Body of pancreas (tissue), 4 donors: ENCODE measurements at regions not wholly inside any gene's neighbourhood (a gene's known extent, or its start where the extent isn't known, plus 50 kb on each side); places are given as distances from the start of the nearest gene placed in this dataset.
A peak's percentile ranks its signal among the peaks of the same experiment; 100 is the strongest.

Experiments
- ATAC-seq: fragments of 150-250 bp; one replicate; pipeline ENCODE4 v1.9.1; 2016
- DNase-seq, 4 donors: peaks; one replicate each; pipeline ENCODE4 v3.0.0-alpha.2; 2019
- H3K27ac ChIP-seq, 4 donors: fragments of 200-600 bp; sonication (generic); 1 replicate in 3 of 4; 2 replicates in 1 of 4; pipeline versions ENCODE4 v1.5.1 to v1.6.1; 2016 to 2019; ENCODE audit warnings: mild to moderate bottlenecking in 1 of 4, mixed read lengths in 1 of 4, moderate library complexity in 1 of 4
- H3K27me3 ChIP-seq, 2 donors: fragments of 200-600 bp; sonication (generic); one replicate each; pipeline ENCODE4 v1.6.0; 2016; ENCODE audit warnings: mild to moderate bottlenecking in 1 of 2
- H3K36me3 ChIP-seq, 2 donors: fragments of 200-600 bp; sonication (generic); replicated peaks in 1 of 2; 2 replicates each; pipeline ENCODE4 v1.5.1; 2016; ENCODE audit warnings: low read depth in 2 of 2; ENCODE audit not compliant: insufficient read depth in 1 of 2
- H3K4me1 ChIP-seq: fragments of 200-600 bp; sonication (generic); one replicate; pipeline ENCODE4 v1.6.0; 2016
- H3K4me3 ChIP-seq, 2 donors: fragments of 200-600 bp; sonication (generic); 1 replicate in 1 of 2; 2 replicates in 1 of 2; pipeline ENCODE4 v1.5.1; 2016 to 2019
- H3K9me3 ChIP-seq, 3 donors: fragments of 200-600 bp; sonication (generic); 1 replicate in 2 of 3; 2 replicates in 1 of 3; pipeline ENCODE4 v1.5.1; 2016
- POLR2A ChIP-seq, 3 donors: fragments of 450-650 bp; IDR thresholded peaks; one replicate each; pipeline ENCODE4 v1.6.1; 2016; ENCODE audit warnings: antibody characterized with exemption in 3 of 3, mild to moderate bottlenecking in 2 of 3
- WGBS, 2 donors: methylation state at CpG; one replicate each; pipeline ENCODE4 v1.1.5; 2017; 5-methylcytosine and 5-hydroxymethylcytosine counted together
- intact Hi-C: fragments of 100-400 bp; cut with DNase I; formaldehyde crosslinking; loops from one replicate; pipeline ENCODE4 v1.15.1; 2023
- TF ChIP-seq, protein P1 (sequence below), 7 experiments: fragments of 450-650 bp in 4 of 7; fragments of 200-600 bp in 3 of 7; sonication (generic) in 3 of 7; IDR thresholded peaks; one replicate each; pipeline ENCODE4 v1.5.1; 2016 to 2019; ENCODE audit warnings: antibody characterized with exemption in 7 of 7

DNA sequence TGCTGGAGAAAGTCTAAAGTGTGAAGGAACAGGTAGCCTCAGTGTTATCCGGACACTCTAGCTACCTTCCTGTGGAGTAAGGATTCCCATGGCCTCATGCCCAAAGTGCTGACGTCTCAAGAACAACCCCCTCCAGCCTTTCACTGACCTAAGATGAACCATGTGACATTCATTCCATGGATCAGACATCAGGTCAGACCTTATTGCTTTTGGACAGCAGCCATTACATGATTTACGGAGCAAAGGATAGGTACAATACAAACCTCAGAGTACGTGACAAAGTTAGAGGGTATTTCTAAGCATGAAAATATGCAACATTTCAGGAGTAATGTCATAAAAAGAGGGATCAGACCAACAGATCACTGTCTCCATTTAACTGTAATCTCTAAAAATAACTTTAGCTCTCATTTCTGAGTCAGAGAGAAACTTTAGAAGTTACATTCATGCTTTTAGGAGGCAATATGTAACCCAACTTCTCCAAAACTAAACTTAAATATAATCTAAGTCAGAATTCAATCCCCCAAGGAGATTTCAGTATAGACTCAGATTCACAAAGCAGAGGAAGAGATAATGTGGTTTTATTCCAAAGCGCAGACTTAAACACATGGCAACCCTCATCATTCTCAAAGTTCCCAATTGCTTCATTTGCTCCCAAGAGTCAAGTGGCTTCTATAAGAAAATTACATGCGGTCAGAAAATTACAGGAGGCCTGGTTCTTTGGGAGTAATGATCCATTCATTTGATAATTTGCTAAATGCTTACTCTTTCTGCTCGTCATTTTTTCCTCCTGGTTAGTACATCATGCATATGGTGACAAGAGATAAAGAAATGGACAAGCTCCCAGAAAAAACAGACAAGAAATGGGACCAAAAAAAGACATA, 280.4 kb downstream of the SETD4 start:
- H3K27ac ChIP-seq: peak overlapping the region in 1 of 4 donors; percentile 1
- no peaks in the 10 kb centered on the region for H3K9me3 ChIP-seq
- H3K27me3 ChIP-seq: no peaks in the 10 kb centered on the region
- H3K36me3 ChIP-seq: no peaks in the 10 kb centered on the region
- TF ChIP-seq POLR2A (IDR thresholded peaks at IDR 0.05): no peak
- TF ChIP-seq, protein P1, sequence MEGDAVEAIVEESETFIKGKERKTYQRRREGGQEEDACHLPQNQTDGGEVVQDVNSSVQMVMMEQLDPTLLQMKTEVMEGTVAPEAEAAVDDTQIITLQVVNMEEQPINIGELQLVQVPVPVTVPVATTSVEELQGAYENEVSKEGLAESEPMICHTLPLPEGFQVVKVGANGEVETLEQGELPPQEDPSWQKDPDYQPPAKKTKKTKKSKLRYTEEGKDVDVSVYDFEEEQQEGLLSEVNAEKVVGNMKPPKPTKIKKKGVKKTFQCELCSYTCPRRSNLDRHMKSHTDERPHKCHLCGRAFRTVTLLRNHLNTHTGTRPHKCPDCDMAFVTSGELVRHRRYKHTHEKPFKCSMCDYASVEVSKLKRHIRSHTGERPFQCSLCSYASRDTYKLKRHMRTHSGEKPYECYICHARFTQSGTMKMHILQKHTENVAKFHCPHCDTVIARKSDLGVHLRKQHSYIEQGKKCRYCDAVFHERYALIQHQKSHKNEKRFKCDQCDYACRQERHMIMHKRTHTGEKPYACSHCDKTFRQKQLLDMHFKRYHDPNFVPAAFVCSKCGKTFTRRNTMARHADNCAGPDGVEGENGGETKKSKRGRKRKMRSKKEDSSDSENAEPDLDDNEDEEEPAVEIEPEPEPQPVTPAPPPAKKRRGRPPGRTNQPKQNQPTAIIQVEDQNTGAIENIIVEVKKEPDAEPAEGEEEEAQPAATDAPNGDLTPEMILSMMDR (IDR thresholded peaks at IDR 0.05): no peak
- DNase-seq: peak; percentile 28 to 56 (median 38)
- no peak overlapping the region for H3K4me3 ChIP-seq
- H3K4me1 ChIP-seq: peaks cover 19% of the 10 kb centered on the region
- 36 to 46% methylated on average over 7 of the region's 7 CpGs for WGBS, 2 donors
- intact Hi-C loops: no loop called here
- ATAC-seq: peak; percentile 83

DNA sequence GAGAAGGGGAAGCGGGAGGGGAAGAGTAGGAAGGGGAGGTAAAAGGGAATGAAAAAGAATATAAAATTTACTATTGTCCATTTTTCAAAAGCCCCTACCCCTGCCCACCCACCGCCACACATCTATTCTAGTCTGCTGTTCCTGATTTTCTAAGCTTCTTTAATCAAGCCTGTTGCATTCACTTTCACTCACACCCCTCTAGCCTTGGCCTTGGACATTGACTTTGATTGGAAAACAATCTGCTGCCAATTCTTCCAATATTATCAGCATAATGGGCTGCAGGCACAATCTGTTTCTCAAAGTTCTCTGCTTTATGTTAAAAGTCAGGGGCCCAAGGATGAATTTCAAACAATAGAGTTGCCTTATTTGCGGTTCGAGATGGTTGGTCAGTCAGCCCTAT, 281.2 kb downstream of the SETD4 start:
- intact Hi-C loops: no loop called here
- no peak overlapping the region for H3K4me3 ChIP-seq
- 61 to 64% methylated on average over 4 of the region's 4 CpGs for WGBS, 2 donors

DNA sequence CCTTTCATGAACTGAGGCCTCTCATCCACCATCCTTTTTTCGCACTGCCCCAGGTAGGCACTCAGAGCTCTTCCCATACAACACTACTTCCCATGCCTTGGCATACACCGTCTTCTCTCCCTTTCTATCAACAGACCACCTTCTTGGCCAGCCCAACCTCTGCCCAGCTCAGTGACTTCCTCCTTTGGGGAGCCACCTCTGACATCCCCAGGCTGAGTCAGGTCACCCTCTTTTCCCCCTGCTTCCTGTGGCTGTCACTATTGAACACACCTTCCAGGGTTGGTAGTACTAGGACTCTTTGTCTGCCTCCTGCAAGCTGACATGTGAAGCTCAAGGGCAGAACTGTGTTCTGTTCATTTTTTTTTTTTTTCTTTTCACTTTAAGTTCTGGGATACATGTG, 283.2 kb downstream of the SETD4 start:
- ATAC-seq: no peak
- Histone ChIP-seq H3K4me3 (no peak overlapping the region), H3K4me1 (peaks cover 19% of the 10 kb centered on the region), H3K27ac (no peak overlapping the region), H3K9me3 (no peaks in the 10 kb centered on the region), H3K27me3 (no peaks in the 10 kb centered on the region), H3K36me3 (no peaks in the 10 kb centered on the region)
- TF ChIP-seq POLR2A (IDR thresholded peaks at IDR 0.05): no peak
- TF ChIP-seq, protein P1 (IDR thresholded peaks at IDR 0.05): no peak
- WGBS, 2 donors: 93 to 100% methylated on average over 2 of the region's 2 CpGs
- intact Hi-C loops: no loop called here
- DNase-seq: no peak

More for the DNA sequence above, 281.2 kb downstream of the SETD4 start:
- Histone ChIP-seq H3K9me3 (no peaks in the 10 kb centered on the region), H3K36me3 (no peaks in the 10 kb centered on the region), H3K4me1 (peaks cover 19% of the 10 kb centered on the region), H3K27me3 (no peaks in the 10 kb centered on the region), H3K27ac (peak overlapping the region in 1 of 4 donors; percentile 1)
- TF ChIP-seq, protein P1 (IDR thresholded peaks at IDR 0.05): no peak
- TF ChIP-seq POLR2A (IDR thresholded peaks at IDR 0.05): no peak
- DNase-seq: no peak
- peak; percentile 38 for ATAC-seq

DNA sequence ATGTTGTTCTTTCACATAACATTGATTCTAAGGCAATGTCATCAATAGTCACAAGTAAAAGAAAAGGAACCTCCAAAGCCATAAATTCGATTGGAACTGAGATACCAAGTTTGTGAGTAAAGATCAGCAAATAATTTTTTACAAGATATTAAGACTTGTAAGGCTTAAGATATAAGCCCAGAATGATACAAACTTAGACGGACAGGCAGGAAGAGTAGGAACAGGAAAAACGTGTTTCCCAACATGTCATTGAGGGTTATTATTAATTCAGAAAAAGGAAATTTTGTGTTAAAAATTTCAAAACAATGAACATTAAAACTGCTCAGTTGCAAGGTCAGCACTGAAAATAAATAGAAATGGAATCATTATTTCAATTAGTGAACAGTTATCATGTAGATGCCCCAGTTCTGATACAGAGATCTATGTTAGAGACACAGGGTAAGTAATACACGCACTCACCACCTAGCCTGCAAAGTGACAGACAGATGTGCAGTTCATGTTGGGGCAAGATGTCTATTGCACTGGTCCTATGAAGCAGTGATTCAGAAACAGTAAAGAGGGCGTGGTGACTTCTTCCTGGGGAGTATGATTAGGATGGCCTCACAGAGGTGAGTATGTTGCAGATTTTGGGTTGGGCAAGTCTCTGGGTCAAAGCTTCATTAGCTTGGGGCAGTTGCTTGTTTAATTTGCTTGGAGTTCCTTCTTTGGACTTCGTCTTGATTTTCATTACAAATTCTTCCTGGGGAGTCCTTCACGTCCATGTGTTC, 284.4 kb downstream of the SETD4 start:
- 68 to 69% methylated on average over 7 of the region's 7 CpGs for WGBS, 2 donors
- Histone ChIP-seq H3K27me3 (no peaks in the 10 kb centered on the region), H3K4me1 (peaks cover 17% of the 10 kb centered on the region), H3K9me3 (no peaks in the 10 kb centered on the region), H3K4me3 (no peak overlapping the region), H3K36me3 (no peaks in the 10 kb centered on the region), H3K27ac (no peak overlapping the region)
- ATAC-seq (no peak), DNase-seq (no peak)
- TF ChIP-seq, protein P1 (IDR thresholded peaks at IDR 0.05): no peak
- TF ChIP-seq POLR2A (IDR thresholded peaks at IDR 0.05): no peak
- intact Hi-C loops: no loop called here
